ENCODE measurements at regions not wholly inside any gene's neighbourhood (a gene's known extent, or its start where the extent isn't known, plus 50 kb on each side); places are given as distances from the start of the nearest gene placed in this dataset.

GRCh38 chr2:219901155-219901554 lies 273.7 kb downstream of the SLC4A3 start:
- Histone ChIP-seq H3K27ac (ENCODE audit: low read length) (no peak overlapping the region), H3K27me3 (ENCODE audit: control insufficient read depth, insufficient read depth) (no peaks in the 10 kb centered on the region), H3K9me3 (ENCODE audit: control insufficient read depth, low read length) (no peaks in the 10 kb centered on the region), H3K4me3 (ENCODE audit: low read length) (no peak overlapping the region), H3K4me1 (ENCODE audit: control insufficient read depth, insufficient read depth, low read length) (no peaks in the 10 kb centered on the region)
- ATAC-seq (no peak), DNase-seq (no peak)
- 76% methylated on average over 7 of the region's 7 CpGs for WGBS
- intact Hi-C loops (cut with DNase I) = no loop called here

- Histone ChIP-seq H3K27me3 (ENCODE audit: control insufficient read depth, insufficient read depth) (no peaks in the 10 kb centered on the region), H3K4me1 (ENCODE audit: control insufficient read depth, insufficient read depth, low read length) (no peaks in the 10 kb centered on the region), H3K4me3 (ENCODE audit: low read length) (no peak overlapping the region), H3K9me3 (ENCODE audit: control insufficient read depth, low read length) (no peaks in the 10 kb centered on the region), H3K27ac (ENCODE audit: low read length) (no peak overlapping the region)
- DNase-seq = no peak
- 59% methylated on average over 10 of the region's 10 CpGs for WGBS
- ATAC-seq = no peak
- intact Hi-C loops (cut with DNase I) = no loop called here
Observed at GRCh38 chr2:219902891-219903552, 275.6 kb downstream of the SLC4A3 start.

GRCh38 chr2:219905640-219906039 lies 278.2 kb downstream of the SLC4A3 start:
- Histone ChIP-seq H3K9me3 (ENCODE audit: control insufficient read depth, low read length) (no peaks in the 10 kb centered on the region), H3K4me3 (ENCODE audit: low read length) (no peak overlapping the region), H3K27ac (ENCODE audit: low read length) (no peak overlapping the region), H3K4me1 (ENCODE audit: control insufficient read depth, insufficient read depth, low read length) (no peaks in the 10 kb centered on the region), H3K27me3 (ENCODE audit: control insufficient read depth, insufficient read depth) (no peaks in the 10 kb centered on the region)
- 93% methylated on average over 2 of the region's 2 CpGs for WGBS
- ATAC-seq = no peak
- intact Hi-C loops (cut with DNase I) = no loop called here
- no peak for DNase-seq

- Histone ChIP-seq H3K4me3 (ENCODE audit: low read length) (no peak overlapping the region), H3K27me3 (ENCODE audit: control insufficient read depth, insufficient read depth) (no peaks in the 10 kb centered on the region), H3K9me3 (ENCODE audit: control insufficient read depth, low read length) (no peaks in the 10 kb centered on the region), H3K4me1 (ENCODE audit: control insufficient read depth, insufficient read depth, low read length) (no peaks in the 10 kb centered on the region), H3K27ac (ENCODE audit: low read length) (no peak overlapping the region)
- WGBS = 57% methylated on average over 7 of the region's 7 CpGs
- intact Hi-C loops (cut with DNase I) = no loop called here
- no peak for DNase-seq
- ATAC-seq = no peak
Observed at GRCh38 chr2:219906114-219907010, 278.9 kb downstream of the SLC4A3 start.

- no peaks in the 10 kb centered on the region for H3K4me1 ChIP-seq (ENCODE audit: control insufficient read depth, insufficient read depth, low read length)
- intact Hi-C loops (cut with DNase I) = no loop called here
- 48% methylated on average over 4 of the region's 4 CpGs for WGBS
- H3K27ac ChIP-seq (ENCODE audit: low read length) = no peak overlapping the region
- no peak for ATAC-seq
- H3K9me3 ChIP-seq (ENCODE audit: control insufficient read depth, low read length) = no peaks in the 10 kb centered on the region
- no peak for DNase-seq
- no peak overlapping the region for H3K4me3 ChIP-seq (ENCODE audit: low read length)
- H3K27me3 ChIP-seq (ENCODE audit: control insufficient read depth, insufficient read depth) = no peaks in the 10 kb centered on the region
Observed at GRCh38 chr2:219907011-219907365, 279.6 kb downstream of the SLC4A3 start.

GRCh38 chr2:219908538-219908937 lies 281.1 kb downstream of the SLC4A3 start:
- Histone ChIP-seq H3K4me1 (ENCODE audit: control insufficient read depth, insufficient read depth, low read length) (no peaks in the 10 kb centered on the region), H3K27ac (ENCODE audit: low read length) (no peak overlapping the region), H3K4me3 (ENCODE audit: low read length) (no peak overlapping the region), H3K27me3 (ENCODE audit: control insufficient read depth, insufficient read depth) (no peaks in the 10 kb centered on the region), H3K9me3 (ENCODE audit: control insufficient read depth, low read length) (no peaks in the 10 kb centered on the region)
- DNase-seq (no peak), ATAC-seq (no peak)
- WGBS = 86% methylated on average over 2 of the region's 2 CpGs
- intact Hi-C loops (cut with DNase I) = no loop called here

GRCh38 chr2:219911541-219911940 lies 284.1 kb downstream of the SLC4A3 start:
- no peaks in the 10 kb centered on the region for H3K27me3 ChIP-seq (ENCODE audit: control insufficient read depth, insufficient read depth)
- intact Hi-C loops (cut with DNase I) = no loop called here
- no peak overlapping the region for H3K27ac ChIP-seq (ENCODE audit: low read length)
- DNase-seq (no peak), ATAC-seq (no peak)
- H3K4me1 ChIP-seq (ENCODE audit: control insufficient read depth, insufficient read depth, low read length) = no peaks in the 10 kb centered on the region
- no peaks in the 10 kb centered on the region for H3K9me3 ChIP-seq (ENCODE audit: control insufficient read depth, low read length)
- no peak overlapping the region for H3K4me3 ChIP-seq (ENCODE audit: low read length)
- WGBS = 81% methylated on average over 4 of the region's 4 CpGs

GRCh38 chr2:219912491-219912921 lies 285.1 kb downstream of the SLC4A3 start:
- Histone ChIP-seq H3K27ac (ENCODE audit: low read length) (no peak overlapping the region), H3K27me3 (ENCODE audit: control insufficient read depth, insufficient read depth) (no peaks in the 10 kb centered on the region), H3K9me3 (ENCODE audit: control insufficient read depth, low read length) (no peaks in the 10 kb centered on the region), H3K4me1 (ENCODE audit: control insufficient read depth, insufficient read depth, low read length) (no peaks in the 10 kb centered on the region), H3K4me3 (ENCODE audit: low read length) (no peak overlapping the region)
- ATAC-seq = peak; percentile 59 to 80
- intact Hi-C loops (cut with DNase I) = no loop called here
- no peak for DNase-seq
- WGBS = 28% methylated on average over 7 of the region's 7 CpGs

- H3K9me3 ChIP-seq (ENCODE audit: control insufficient read depth, low read length) = no peaks in the 10 kb centered on the region
- H3K27me3 ChIP-seq (ENCODE audit: control insufficient read depth, insufficient read depth) = no peaks in the 10 kb centered on the region
- intact Hi-C loops (cut with DNase I) = no loop called here
- DNase-seq (no peak), ATAC-seq (no peak)
- H3K4me1 ChIP-seq (ENCODE audit: control insufficient read depth, insufficient read depth, low read length) = no peaks in the 10 kb centered on the region
- WGBS = 93% methylated on average over 5 of the region's 5 CpGs
- no peak overlapping the region for H3K4me3 ChIP-seq (ENCODE audit: low read length)
- no peak overlapping the region for H3K27ac ChIP-seq (ENCODE audit: low read length)
Observed at GRCh38 chr2:219914577-219914976, 287.1 kb downstream of the SLC4A3 start.

- no peak overlapping the region for H3K27ac ChIP-seq (ENCODE audit: low read length)
- ATAC-seq (no peak), DNase-seq (no peak)
- intact Hi-C loops (cut with DNase I) = no loop called here
- no peaks in the 10 kb centered on the region for H3K9me3 ChIP-seq (ENCODE audit: control insufficient read depth, low read length)
- no peaks in the 10 kb centered on the region for H3K4me1 ChIP-seq (ENCODE audit: control insufficient read depth, insufficient read depth, low read length)
- no peaks in the 10 kb centered on the region for H3K27me3 ChIP-seq (ENCODE audit: control insufficient read depth, insufficient read depth)
- H3K4me3 ChIP-seq (ENCODE audit: low read length) = no peak overlapping the region
- WGBS = 92% methylated on average over 6 of the region's 6 CpGs
Observed at GRCh38 chr2:219916281-219916680, 288.9 kb downstream of the SLC4A3 start.

GRCh38 chr2:219916726-219917440 lies 289.5 kb downstream of the SLC4A3 start:
- no peak overlapping the region for H3K27ac ChIP-seq (ENCODE audit: low read length)
- intact Hi-C loops (cut with DNase I) = no loop called here
- no peaks in the 10 kb centered on the region for H3K27me3 ChIP-seq (ENCODE audit: control insufficient read depth, insufficient read depth)
- no peaks in the 10 kb centered on the region for H3K9me3 ChIP-seq (ENCODE audit: control insufficient read depth, low read length)
- 64% methylated on average over 3 of the region's 3 CpGs for WGBS
- no peak overlapping the region for H3K4me3 ChIP-seq (ENCODE audit: low read length)
- DNase-seq (no peak), ATAC-seq (no peak)
- no peaks in the 10 kb centered on the region for H3K4me1 ChIP-seq (ENCODE audit: control insufficient read depth, insufficient read depth, low read length)
